ENCODE measurements at regions not wholly inside any gene's neighbourhood (a gene's known extent, or its start where the extent isn't known, plus 50 kb on each side); places are given as distances from the start of the nearest gene placed in this dataset.

GRCh38 chr11:96470521-96470920 lies 80.7 kb downstream of the JRKL start:
- TF ChIP-seq CTCF (IDR thresholded peaks at IDR 0.05; ENCODE audit: low read depth, low read length) (no peak), EZH2phosphoT487 (IDR thresholded peaks at IDR 0.05; ENCODE audit: low read depth) (no peak)

Data from OCI-LY3 (cell line).